ENCODE measurements at regions not wholly inside any gene's neighbourhood (a gene's known extent, or its start where the extent isn't known, plus 50 kb on each side); places are given as distances from the start of the nearest gene placed in this dataset.

- Histone ChIP-seq H3K4me1 (ENCODE audit: insufficient read depth, low read length, poor library complexity, severe bottlenecking) (no peaks in the 10 kb centered on the region), H3K4me3 (ENCODE audit: low read depth, low read length, poor library complexity, severe bottlenecking) (no peak overlapping the region), H3K36me3 (ENCODE audit: insufficient read depth, low read length, poor library complexity, severe bottlenecking) (no peaks in the 10 kb centered on the region), H3K27me3 (replicated peaks; ENCODE audit: insufficient read depth, low read depth, low read length, poor library complexity) (peaks cover 27% of the 10 kb centered on the region), H3K27ac (ENCODE audit: low read depth, low read length, poor library complexity, severe bottlenecking) (no peak overlapping the region), H3K9me3 (ENCODE audit: low read depth, low read length, poor library complexity, severe bottlenecking) (no peaks in the 10 kb centered on the region)
- intact Hi-C loops (cut with micrococcal nuclease; ENCODE audit: unreplicated experiment), result no loop called here
- ChIA-PET POLR2A (ENCODE audit: low non-redundant PET) (no interaction called here), CTCF (no interaction called here)
- no peak for DNase-seq (ENCODE audit: low spot score)
- BruUV-seq (replicated peaks), result no TSS peak
- no peak for TF ChIP-seq EZH2 (IDR thresholded peaks at IDR 0.05; ENCODE audit: borderline replicate concordance, low read depth, low read length, poor library complexity, severe bottlenecking)
- TF ChIP-seq CTCF (conservative IDR thresholded peaks at IDR 0.05; ENCODE audit: low read depth, low read length), result no peak
Observed at GRCh38 chr1:2905356-2905755, 103.9 kb upstream of the TTC34 start.

GRCh38 chr1:2906085-2906484 lies 104.6 kb upstream of the TTC34 start:
- H3K4me1 ChIP-seq (ENCODE audit: insufficient read depth, low read length, poor library complexity, severe bottlenecking), result no peaks in the 10 kb centered on the region
- H3K27me3 ChIP-seq (replicated peaks; ENCODE audit: insufficient read depth, low read depth, low read length, poor library complexity), result peaks cover 27% of the 10 kb centered on the region
- no TSS peak for BruUV-seq (replicated peaks)
- no peaks in the 10 kb centered on the region for H3K36me3 ChIP-seq (ENCODE audit: insufficient read depth, low read length, poor library complexity, severe bottlenecking)
- TF ChIP-seq CTCF (conservative IDR thresholded peaks at IDR 0.05; ENCODE audit: low read depth, low read length) (no peak), EZH2 (IDR thresholded peaks at IDR 0.05; ENCODE audit: borderline replicate concordance, low read depth, low read length, poor library complexity, severe bottlenecking) (no peak)
- ChIA-PET CTCF (no interaction called here), POLR2A (ENCODE audit: low non-redundant PET) (no interaction called here)
- H3K27ac ChIP-seq (ENCODE audit: low read depth, low read length, poor library complexity, severe bottlenecking), result no peak overlapping the region
- intact Hi-C loops (cut with micrococcal nuclease; ENCODE audit: unreplicated experiment), result no loop called here
- no peak overlapping the region for H3K4me3 ChIP-seq (ENCODE audit: low read depth, low read length, poor library complexity, severe bottlenecking)
- H3K9me3 ChIP-seq (ENCODE audit: low read depth, low read length, poor library complexity, severe bottlenecking), result no peaks in the 10 kb centered on the region
- DNase-seq (ENCODE audit: low spot score), result no peak

GRCh38 chr1:2906620-2907019 lies 105.1 kb upstream of the TTC34 start:
- CTCF ChIA-PET, result no interaction called here
- Histone ChIP-seq H3K4me3 (ENCODE audit: low read depth, low read length, poor library complexity, severe bottlenecking) (no peak overlapping the region), H3K9me3 (ENCODE audit: low read depth, low read length, poor library complexity, severe bottlenecking) (no peaks in the 10 kb centered on the region), H3K4me1 (ENCODE audit: insufficient read depth, low read length, poor library complexity, severe bottlenecking) (no peaks in the 10 kb centered on the region), H3K27ac (ENCODE audit: low read depth, low read length, poor library complexity, severe bottlenecking) (no peak overlapping the region), H3K27me3 (replicated peaks; ENCODE audit: insufficient read depth, low read depth, low read length, poor library complexity) (peaks cover 27% of the 10 kb centered on the region), H3K36me3 (ENCODE audit: insufficient read depth, low read length, poor library complexity, severe bottlenecking) (no peaks in the 10 kb centered on the region)
- BruUV-seq (replicated peaks), result no TSS peak
- POLR2A ChIA-PET (ENCODE audit: low non-redundant PET), result no interaction called here
- no peak for DNase-seq (ENCODE audit: low spot score)
- TF ChIP-seq CTCF (conservative IDR thresholded peaks at IDR 0.05; ENCODE audit: low read depth, low read length) (no peak), EZH2 (IDR thresholded peaks at IDR 0.05; ENCODE audit: borderline replicate concordance, low read depth, low read length, poor library complexity, severe bottlenecking) (peak; percentile 37)
- intact Hi-C loops (cut with micrococcal nuclease; ENCODE audit: unreplicated experiment), result no loop called here
